Tibial nerve (tissue), 4 donors: ENCODE measurements at regions not wholly inside any gene's neighbourhood (a gene's known extent, or its start where the extent isn't known, plus 50 kb on each side); places are given as distances from the start of the nearest gene placed in this dataset.

Experiments used
- CTCF ChIP-seq, 5 experiments: fragments of 200-600 bp in 3 of 5; fragments of 450-650 bp in 2 of 5; sonication (generic) in 3 of 5; IDR thresholded peaks; one replicate each; pipeline ENCODE4 v1.5.1; 2016 to 2019; ENCODE audit warnings: antibody characterized with exemption in 5 of 5, mild to moderate bottlenecking in 3 of 5, moderate library complexity in 2 of 5
- EP300 ChIP-seq, 2 donors: sonication (generic); formaldehyde crosslinking; IDR thresholded peaks; one replicate each; pipeline ENCODE4 v1.6.1; 2017; ENCODE audit warnings: antibody characterized with exemption in 2 of 2, mild to moderate bottlenecking in 1 of 2

DNA sequence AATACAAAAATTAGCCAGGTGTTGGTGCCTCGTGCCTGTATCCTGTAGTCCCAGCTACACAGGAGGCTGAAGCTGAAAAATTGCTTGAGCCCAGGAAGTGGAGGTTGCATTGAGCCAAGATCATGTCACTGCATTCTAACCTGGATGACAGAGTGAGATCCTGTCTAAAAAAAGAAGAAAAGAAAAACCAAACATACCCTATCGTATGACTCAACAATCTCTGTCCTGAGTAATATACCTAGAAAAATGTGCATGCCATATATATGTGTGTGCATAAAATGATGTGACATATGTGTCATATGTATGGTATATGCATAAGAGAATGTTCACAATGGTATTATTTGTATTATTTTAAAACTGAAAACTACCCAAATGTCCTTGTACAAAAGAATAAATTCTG lies 261.5 kb upstream of the CLEC14A start:
- TF ChIP-seq CTCF (IDR thresholded peaks at IDR 0.05) (no peak), EP300 (IDR thresholded peaks at IDR 0.05) (no peak)
